ENCODE measurements at regions not wholly inside any gene's neighbourhood (a gene's known extent, or its start where the extent isn't known, plus 50 kb on each side); places are given as distances from the start of the nearest gene placed in this dataset.

DNA sequence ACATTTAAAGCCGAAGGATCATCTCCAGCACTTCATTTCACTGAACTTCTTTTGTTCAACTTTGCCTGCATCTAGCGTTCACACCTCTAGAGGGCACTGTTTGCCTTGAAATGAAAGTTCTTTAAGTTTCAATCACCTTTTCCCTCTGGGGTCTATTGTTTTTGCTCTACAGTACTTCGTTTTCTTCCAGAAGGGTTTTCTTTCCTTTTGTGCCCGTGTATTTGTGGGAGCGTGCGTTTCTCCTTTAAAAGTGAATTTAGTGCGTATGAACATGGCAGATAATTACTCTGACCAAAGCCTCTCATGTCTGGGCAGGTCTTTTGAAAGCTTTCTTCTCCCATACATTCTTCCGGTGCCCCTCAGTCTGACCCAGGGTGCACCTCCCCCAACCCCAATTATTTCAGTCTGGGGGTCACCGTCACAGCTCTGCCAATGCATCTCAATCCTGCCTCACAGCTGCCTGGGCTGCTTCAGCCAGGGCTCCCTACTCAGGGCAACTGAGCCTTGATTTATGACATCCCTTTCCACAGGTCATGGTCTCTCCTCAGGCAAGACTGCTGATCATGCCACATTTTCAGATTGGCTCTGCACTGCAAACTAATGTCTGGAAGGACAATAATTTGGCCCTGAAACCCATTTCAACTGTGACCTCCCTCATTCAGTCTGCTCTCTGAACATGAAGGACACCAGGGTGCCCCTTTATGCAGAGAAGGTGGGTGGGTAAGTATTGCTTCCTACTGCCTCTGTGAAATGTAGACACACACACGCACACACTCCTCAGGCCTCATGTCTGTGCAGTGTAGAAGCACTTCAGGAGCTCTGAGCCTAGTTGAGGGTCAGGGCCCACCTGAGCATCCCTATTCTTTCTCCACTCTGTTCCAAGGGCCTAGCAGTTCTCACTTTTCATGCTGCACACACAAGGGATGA lies 88.6 kb downstream of the NUF2 start:
- peak overlapping the region; percentile 16 for H2AFZ ChIP-seq (ENCODE audit: low read depth, low read length)
- H3K4me2 ChIP-seq (ENCODE audit: low read length) = no peak overlapping the region
- H3K79me2 ChIP-seq (replicated peaks; ENCODE audit: insufficient read depth, low read length) = no peaks in the 10 kb centered on the region
- no peak overlapping the region for H3K9ac ChIP-seq (ENCODE audit: low read length)
- peaks cover 5% of the 10 kb centered on the region for H3F3A ChIP-seq (ENCODE audit: insufficient read depth, low read length, poor library complexity, severe bottlenecking)
- no peaks in the 10 kb centered on the region for H3K27me3 ChIP-seq (ENCODE audit: insufficient read depth, low read depth, low read length)
- H3K36me3 ChIP-seq (ENCODE audit: insufficient read depth, low read length) = no peaks in the 10 kb centered on the region
- H3K9me2 ChIP-seq (ENCODE audit: insufficient read depth, low read length) = no peaks in the 10 kb centered on the region
- H3K27ac ChIP-seq (ENCODE audit: low read length) = no peak overlapping the region
- H3K9me3 ChIP-seq (ENCODE audit: low read length) = no peaks in the 10 kb centered on the region
- H3K4me3 ChIP-seq (ENCODE audit: low read length) = no peak overlapping the region
- no peaks in the 10 kb centered on the region for H4K20me1 ChIP-seq (ENCODE audit: insufficient read depth)
- TF ChIP-seq EP300 (conservative IDR thresholded peaks at IDR 0.05; ENCODE audit: poor library complexity, severe bottlenecking) = no peak
- TF ChIP-seq, protein P1, sequence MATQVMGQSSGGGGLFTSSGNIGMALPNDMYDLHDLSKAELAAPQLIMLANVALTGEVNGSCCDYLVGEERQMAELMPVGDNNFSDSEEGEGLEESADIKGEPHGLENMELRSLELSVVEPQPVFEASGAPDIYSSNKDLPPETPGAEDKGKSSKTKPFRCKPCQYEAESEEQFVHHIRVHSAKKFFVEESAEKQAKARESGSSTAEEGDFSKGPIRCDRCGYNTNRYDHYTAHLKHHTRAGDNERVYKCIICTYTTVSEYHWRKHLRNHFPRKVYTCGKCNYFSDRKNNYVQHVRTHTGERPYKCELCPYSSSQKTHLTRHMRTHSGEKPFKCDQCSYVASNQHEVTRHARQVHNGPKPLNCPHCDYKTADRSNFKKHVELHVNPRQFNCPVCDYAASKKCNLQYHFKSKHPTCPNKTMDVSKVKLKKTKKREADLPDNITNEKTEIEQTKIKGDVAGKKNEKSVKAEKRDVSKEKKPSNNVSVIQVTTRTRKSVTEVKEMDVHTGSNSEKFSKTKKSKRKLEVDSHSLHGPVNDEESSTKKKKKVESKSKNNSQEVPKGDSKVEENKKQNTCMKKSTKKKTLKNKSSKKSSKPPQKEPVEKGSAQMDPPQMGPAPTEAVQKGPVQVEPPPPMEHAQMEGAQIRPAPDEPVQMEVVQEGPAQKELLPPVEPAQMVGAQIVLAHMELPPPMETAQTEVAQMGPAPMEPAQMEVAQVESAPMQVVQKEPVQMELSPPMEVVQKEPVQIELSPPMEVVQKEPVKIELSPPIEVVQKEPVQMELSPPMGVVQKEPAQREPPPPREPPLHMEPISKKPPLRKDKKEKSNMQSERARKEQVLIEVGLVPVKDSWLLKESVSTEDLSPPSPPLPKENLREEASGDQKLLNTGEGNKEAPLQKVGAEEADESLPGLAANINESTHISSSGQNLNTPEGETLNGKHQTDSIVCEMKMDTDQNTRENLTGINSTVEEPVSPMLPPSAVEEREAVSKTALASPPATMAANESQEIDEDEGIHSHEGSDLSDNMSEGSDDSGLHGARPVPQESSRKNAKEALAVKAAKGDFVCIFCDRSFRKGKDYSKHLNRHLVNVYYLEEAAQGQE (IDR thresholded peaks at IDR 0.05; ENCODE audit: borderline replicate concordance) = no peak
- peak; percentile 14 for TF ChIP-seq MXI1 (conservative IDR thresholded peaks at IDR 0.05; ENCODE audit: poor library complexity, severe bottlenecking)
- TF ChIP-seq, protein P2, sequence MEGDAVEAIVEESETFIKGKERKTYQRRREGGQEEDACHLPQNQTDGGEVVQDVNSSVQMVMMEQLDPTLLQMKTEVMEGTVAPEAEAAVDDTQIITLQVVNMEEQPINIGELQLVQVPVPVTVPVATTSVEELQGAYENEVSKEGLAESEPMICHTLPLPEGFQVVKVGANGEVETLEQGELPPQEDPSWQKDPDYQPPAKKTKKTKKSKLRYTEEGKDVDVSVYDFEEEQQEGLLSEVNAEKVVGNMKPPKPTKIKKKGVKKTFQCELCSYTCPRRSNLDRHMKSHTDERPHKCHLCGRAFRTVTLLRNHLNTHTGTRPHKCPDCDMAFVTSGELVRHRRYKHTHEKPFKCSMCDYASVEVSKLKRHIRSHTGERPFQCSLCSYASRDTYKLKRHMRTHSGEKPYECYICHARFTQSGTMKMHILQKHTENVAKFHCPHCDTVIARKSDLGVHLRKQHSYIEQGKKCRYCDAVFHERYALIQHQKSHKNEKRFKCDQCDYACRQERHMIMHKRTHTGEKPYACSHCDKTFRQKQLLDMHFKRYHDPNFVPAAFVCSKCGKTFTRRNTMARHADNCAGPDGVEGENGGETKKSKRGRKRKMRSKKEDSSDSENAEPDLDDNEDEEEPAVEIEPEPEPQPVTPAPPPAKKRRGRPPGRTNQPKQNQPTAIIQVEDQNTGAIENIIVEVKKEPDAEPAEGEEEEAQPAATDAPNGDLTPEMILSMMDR (IDR thresholded peaks at IDR 0.05; ENCODE audit: poor library complexity, severe bottlenecking) = peak; percentile 90
- peak; percentile 91 for TF ChIP-seq SMC3 (conservative IDR thresholded peaks at IDR 0.05; ENCODE audit: poor library complexity)
- TF ChIP-seq EZH2 (IDR thresholded peaks at IDR 0.05; ENCODE audit: borderline replicate concordance, insufficient read depth, low read length, poor library complexity, severe bottlenecking) = no peak
- no peak for TF ChIP-seq POLR2AphosphoS5 (IDR thresholded peaks at IDR 0.05)
- peak; percentile 95 for TF ChIP-seq RAD21 (conservative IDR thresholded peaks at IDR 0.05)
- TF ChIP-seq TAF1 (IDR thresholded peaks at IDR 0.05; ENCODE audit: low read depth) = no peak

DNA sequence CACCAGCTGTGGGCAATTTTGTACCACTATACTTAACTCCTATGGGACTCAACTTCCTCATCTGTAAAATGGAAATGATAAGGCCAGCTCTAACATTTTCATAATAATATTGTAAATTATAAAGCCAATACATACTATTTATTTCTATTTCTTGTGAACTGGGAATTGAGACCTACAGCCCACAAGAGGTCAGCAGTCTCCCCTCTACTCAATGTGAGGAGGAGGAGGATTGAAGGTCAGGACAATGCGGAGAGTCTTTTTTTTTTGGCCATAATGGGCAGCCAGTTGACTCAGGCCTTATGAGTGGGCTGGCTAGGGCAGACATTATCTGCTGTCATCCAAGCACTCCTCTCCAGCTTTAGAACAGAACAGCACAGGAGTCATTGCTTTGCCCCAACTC lies 90.5 kb downstream of the NUF2 start:
- Histone ChIP-seq H4K20me1 (ENCODE audit: insufficient read depth) (no peaks in the 10 kb centered on the region), H3K9ac (ENCODE audit: low read length) (no peak overlapping the region), H3K79me2 (replicated peaks; ENCODE audit: insufficient read depth, low read length) (no peaks in the 10 kb centered on the region), H3K4me2 (ENCODE audit: low read length) (no peak overlapping the region), H3K27me3 (ENCODE audit: insufficient read depth, low read depth, low read length) (no peaks in the 10 kb centered on the region), H3K9me3 (ENCODE audit: low read length) (no peaks in the 10 kb centered on the region), H3K4me3 (ENCODE audit: low read length) (no peak overlapping the region), H3K9me2 (ENCODE audit: insufficient read depth, low read length) (no peaks in the 10 kb centered on the region), H3K36me3 (ENCODE audit: insufficient read depth, low read length) (no peaks in the 10 kb centered on the region), H3F3A (ENCODE audit: insufficient read depth, low read length, poor library complexity, severe bottlenecking) (peaks cover 5% of the 10 kb centered on the region), H2AFZ (ENCODE audit: low read depth, low read length) (no peak overlapping the region), H3K27ac (ENCODE audit: low read length) (no peak overlapping the region)
- TF ChIP-seq SMC3 (conservative IDR thresholded peaks at IDR 0.05; ENCODE audit: poor library complexity) (peak; percentile 48), MXI1 (conservative IDR thresholded peaks at IDR 0.05; ENCODE audit: poor library complexity, severe bottlenecking) (no peak), RAD21 (conservative IDR thresholded peaks at IDR 0.05) (peak; percentile 42), TAF1 (IDR thresholded peaks at IDR 0.05; ENCODE audit: low read depth) (no peak)
- TF ChIP-seq, protein P2 (IDR thresholded peaks at IDR 0.05; ENCODE audit: poor library complexity, severe bottlenecking) = peak; percentile 50

Measured in neural cell (in vitro differentiated cells).